GM12878 (cell line): ENCODE measurements at regions not wholly inside any gene's neighbourhood (a gene's known extent, or its start where the extent isn't known, plus 50 kb on each side); places are given as distances from the start of the nearest gene placed in this dataset.
A peak's percentile ranks its signal among the peaks of the same experiment; 100 is the strongest.

Experiments used
- E4F1 ChIP-seq: fragments of 450-650 bp; IDR thresholded peaks from 2 replicates; pipeline ENCODE4 v1.6.1; 2018; ENCODE audit warnings: borderline replicate concordance, mild to moderate bottlenecking; ENCODE audit not compliant: partially characterized antibody
- ETV6 ChIP-seq, 2 experiments: fragments of 450-650 bp in 1 of 2; IDR thresholded peaks in 1 of 2; conservative IDR thresholded peaks in 1 of 2; 2 replicates each; pipeline ENCODE4 v1.6.1; 2014; ENCODE audit warnings: antibody characterized with exemption in 1 of 2, borderline replicate concordance in 1 of 2, low read depth in 1 of 2, mild to moderate bottlenecking in 1 of 2, moderate library complexity in 1 of 2
- FOXM1 ChIP-seq: IDR thresholded peaks from 2 replicates; pipeline ENCODE4 v1.6.1; 2012; ENCODE audit warnings: low read depth, mild to moderate bottlenecking, inconsistent platforms, low read length, moderate library complexity
- HDGF ChIP-seq: fragments of 450-650 bp; IDR thresholded peaks from 2 replicates; pipeline ENCODE4 v1.6.1; 2016; ENCODE audit warnings: antibody characterized with exemption
- IKZF2 ChIP-seq, 2 experiments: fragments of 450-650 bp; IDR thresholded peaks; 2 replicates each; pipeline ENCODE4 v1.6.1; 2017; ENCODE audit warnings: mild to moderate bottlenecking in 2 of 2, moderate library complexity in 2 of 2
- MYB ChIP-seq: fragments of 150-350 bp; IDR thresholded peaks from 2 replicates; pipeline ENCODE4 v1.6.1; 2014; ENCODE audit warnings: mild to moderate bottlenecking, low read depth, low read length, borderline replicate concordance
- NRF1 ChIP-seq: conservative IDR thresholded peaks from 2 replicates; pipeline ENCODE4 v1.6.1; 2011; ENCODE audit warnings: mild to moderate bottlenecking, low read depth, low read length, improper control_type of control experiment
- POU2F2 ChIP-seq: IDR thresholded peaks from 3 replicates; pipeline ENCODE4 v1.6.1; 2011; ENCODE audit warnings: low read depth, mild to moderate bottlenecking, low read length, borderline replicate concordance
- PRDM15 ChIP-seq: fragments of 450-650 bp; formaldehyde crosslinking; IDR thresholded peaks from 2 replicates; pipeline ENCODE4 v1.4.0; 2020; ENCODE audit warnings: mild to moderate bottlenecking, moderate library complexity
- RELA ChIP-seq: fragments of 450-650 bp; IDR thresholded peaks from 2 replicates; pipeline ENCODE4 v1.8.0; 2014; ENCODE audit warnings: borderline replicate concordance; ENCODE audit not compliant: partially characterized antibody
- RELB ChIP-seq: fragments of 450-650 bp; IDR thresholded peaks from 2 replicates; pipeline ENCODE4 v1.6.1; 2017; ENCODE audit warnings: low read depth, mild to moderate bottlenecking, moderate library complexity
- SKIL ChIP-seq: fragments of 450-650 bp; IDR thresholded peaks from 2 replicates; pipeline ENCODE4 v1.6.1; 2017; ENCODE audit warnings: mild to moderate bottlenecking, low read depth, inconsistent platforms; ENCODE audit not compliant: poor library complexity, severe bottlenecking
- SMAD1 ChIP-seq: fragments of 450-650 bp; IDR thresholded peaks from 2 replicates; pipeline ENCODE4 v1.6.1; 2018; ENCODE audit warnings: mild to moderate bottlenecking, low read depth; ENCODE audit not compliant: partially characterized antibody
- ZNF217 ChIP-seq: fragments of 450-650 bp; IDR thresholded peaks from 2 replicates; pipeline ENCODE4 v1.6.1; 2017; ENCODE audit warnings: antibody characterized with exemption, mild to moderate bottlenecking
- TF ChIP-seq, protein P1 (sequence below): IDR thresholded peaks from 2 replicates; pipeline ENCODE4 v1.6.1; 2011; ENCODE audit warnings: low read depth, mild to moderate bottlenecking, low read length, moderate library complexity, borderline replicate concordance; ENCODE audit errors: extremely low read depth
- TF ChIP-seq, protein P2 (sequence below): IDR thresholded peaks from 2 replicates; pipeline ENCODE4 v1.6.1; 2012; ENCODE audit warnings: low read length, inconsistent platforms

GRCh38 chr5:162654661-162655405, 587.3 kb downstream of the GABRG2 start (continued):
- no peak for TF ChIP-seq E4F1
- peak; percentile 64; the same call in 1 of the 2 replicates for TF ChIP-seq RELB
- no peak for TF ChIP-seq HDGF
- TF ChIP-seq POU2F2, result no peak
- TF ChIP-seq FOXM1, result no peak
- TF ChIP-seq, protein P1, sequence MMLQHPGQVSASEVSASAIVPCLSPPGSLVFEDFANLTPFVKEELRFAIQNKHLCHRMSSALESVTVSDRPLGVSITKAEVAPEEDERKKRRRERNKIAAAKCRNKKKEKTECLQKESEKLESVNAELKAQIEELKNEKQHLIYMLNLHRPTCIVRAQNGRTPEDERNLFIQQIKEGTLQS, result no peak
- no peak for TF ChIP-seq PRDM15 (CRISPR knock-in tag)
- TF ChIP-seq SKIL, result no peak
- no peak for TF ChIP-seq SMAD1
- TF ChIP-seq IKZF2 (IDR thresholded peaks at IDR 0.05), result peak; percentile 57 to 73; a peak in 3 of 4 replicates
- TF ChIP-seq RELA, result no peak
- peak; percentile 93 for TF ChIP-seq ZNF217
- no peak for TF ChIP-seq MYB
- TF ChIP-seq ETV6 (conservative IDR thresholded peaks at IDR 0.05 in 1 of 2, IDR thresholded peaks at IDR 0.05 in 1 of 2; ENCODE audit: borderline replicate concordance in 1 of 2, low read depth in 1 of 2), result peak in 1 of 2 experiments; percentile 31; a peak in 1 of 4 replicates
- no peak for TF ChIP-seq NRF1
- TF ChIP-seq, protein P2, sequence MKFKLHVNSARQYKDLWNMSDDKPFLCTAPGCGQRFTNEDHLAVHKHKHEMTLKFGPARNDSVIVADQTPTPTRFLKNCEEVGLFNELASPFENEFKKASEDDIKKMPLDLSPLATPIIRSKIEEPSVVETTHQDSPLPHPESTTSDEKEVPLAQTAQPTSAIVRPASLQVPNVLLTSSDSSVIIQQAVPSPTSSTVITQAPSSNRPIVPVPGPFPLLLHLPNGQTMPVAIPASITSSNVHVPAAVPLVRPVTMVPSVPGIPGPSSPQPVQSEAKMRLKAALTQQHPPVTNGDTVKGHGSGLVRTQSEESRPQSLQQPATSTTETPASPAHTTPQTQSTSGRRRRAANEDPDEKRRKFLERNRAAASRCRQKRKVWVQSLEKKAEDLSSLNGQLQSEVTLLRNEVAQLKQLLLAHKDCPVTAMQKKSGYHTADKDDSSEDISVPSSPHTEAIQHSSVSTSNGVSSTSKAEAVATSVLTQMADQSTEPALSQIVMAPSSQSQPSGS, result no peak
